Pancreas (tissue), 10 donors: ENCODE measurements at regions not wholly inside any gene's neighbourhood (a gene's known extent, or its start where the extent isn't known, plus 50 kb on each side); places are given as distances from the start of the nearest gene placed in this dataset.

Experiments
- ATAC-seq, 4 donors: fragments of 200-7000 bp; cut with Tn5 transposase; one replicate each; pipeline versions ENCODE4 v1.8.0 to v1.9.1; 2020; ENCODE audit warnings: mild to moderate bottlenecking in 4 of 4, moderate library complexity in 4 of 4
- DNase-seq, 6 donors: peaks; one replicate each; pipeline ENCODE4 v3.0.0-alpha.2; 2020
- FAIRE-seq: peaks from 2 replicates; lab custom pipeline; 2012; peaks lifted over from hg19 to GRCh38; lab: Jason Lieb, UNC
- H3K27ac ChIP-seq, 4 donors: fragments of 200-600 bp; sonication (generic); 1 replicate in 3 of 4; 2 replicates in 1 of 4; pipeline versions ENCODE4 v1.5.0 to v1.8.0; 2020
- H3K27me3 ChIP-seq, 4 donors: fragments of 200-600 bp; one replicate each; pipeline ENCODE4 v1.8.0; 2021
- H3K36me3 ChIP-seq, 3 donors: fragments of 200-600 bp; sonication (generic) in 1 of 3; one replicate each; pipeline versions ENCODE4 v1.5.0 to v1.8.0; 2020 to 2021
- H3K4me1 ChIP-seq, 3 donors: fragments of 200-600 bp; one replicate each; pipeline ENCODE4 v1.8.0; 2021
- H3K4me3 ChIP-seq, 4 donors: fragments of 200-600 bp; sonication (generic) in 2 of 4; one replicate each; pipeline versions ENCODE4 v1.5.0 to v1.8.0; 2020 to 2021
- H3K9me3 ChIP-seq, 4 donors: fragments of 200-600 bp; one replicate each; pipeline ENCODE4 v1.8.0; 2021
- WGBS, 2 donors: extraction: QIAGEN DNeasy Blood & Tissue Kit; methylation state at CpG; one replicate each; pipeline ENCODE4 v1.1.7; 2013; 5-methylcytosine and 5-hydroxymethylcytosine counted together
- intact Hi-C, 3 donors: fragments of 100-400 bp; cut with DNase I; formaldehyde crosslinking; loops; one replicate each; pipeline versions ENCODE4 v1.11.1 to v1.14.2; 2022
- TF ChIP-seq, protein P1 (sequence below), 4 donors: fragments of 200-600 bp; sonication (generic) in 3 of 4; IDR thresholded peaks; one replicate each; pipeline versions ENCODE4 v1.5.0 to v1.8.0; 2021; ENCODE audit warnings: antibody characterized with exemption in 4 of 4
- donor health status: healthy with polysubstance abuse.
- donor health status: DM: no; HTN: no; CAD: no; lungs with moderate emphysema.
- donor health status: DM: no; HTN: no; CAD: no.
- donor health status: control.
- donor health status: control.
- donor health status: Bipolar disorder and iron deficiency.
- donor health status: DM: yes; HTN: yes; CAD: no.
- donor health status: DM: no; HTN: no; CAD: no.
- donor health status: DM: no; HTN: no; CAD: no.
- donor health status: DM: yes; HTN: yes; CAD: no.

DNA sequence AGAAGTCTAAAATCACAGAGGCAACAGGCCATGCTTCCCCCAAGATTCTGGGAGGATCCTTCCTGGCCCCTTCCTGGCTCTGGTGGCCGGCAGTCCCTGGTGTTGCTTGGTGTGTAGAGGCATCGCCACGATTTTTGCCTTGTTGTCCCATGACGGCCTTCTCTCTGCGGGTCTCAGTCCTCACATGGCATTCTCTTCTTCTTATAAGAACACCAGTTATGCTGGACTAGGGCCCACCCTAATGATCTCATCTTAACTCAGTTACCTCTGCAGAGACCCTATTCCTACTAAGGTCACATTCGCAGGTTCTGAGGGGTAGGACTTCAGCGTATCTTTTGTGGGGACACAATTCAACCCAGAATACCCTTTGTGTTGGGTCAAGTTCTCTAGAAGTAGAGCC, 168.0 kb downstream of the LINC00237 start:
- H3K36me3 ChIP-seq, result no peaks in the 10 kb centered on the region
- FAIRE-seq, result no peak
- peaks cover 0 to 7% (median 6%) of the 10 kb centered on the region in 3 donors for H3K4me1 ChIP-seq
- H3K9me3 ChIP-seq, result no peaks in the 10 kb centered on the region
- no peak for ATAC-seq
- intact Hi-C loops, result no loop called here
- no peak for DNase-seq
- no peaks in the 10 kb centered on the region for H3K27me3 ChIP-seq
- no peak overlapping the region for H3K27ac ChIP-seq
- 89 to 92% methylated on average over 7 of the region's 7 CpGs for WGBS, 2 donors
- TF ChIP-seq, protein P1, sequence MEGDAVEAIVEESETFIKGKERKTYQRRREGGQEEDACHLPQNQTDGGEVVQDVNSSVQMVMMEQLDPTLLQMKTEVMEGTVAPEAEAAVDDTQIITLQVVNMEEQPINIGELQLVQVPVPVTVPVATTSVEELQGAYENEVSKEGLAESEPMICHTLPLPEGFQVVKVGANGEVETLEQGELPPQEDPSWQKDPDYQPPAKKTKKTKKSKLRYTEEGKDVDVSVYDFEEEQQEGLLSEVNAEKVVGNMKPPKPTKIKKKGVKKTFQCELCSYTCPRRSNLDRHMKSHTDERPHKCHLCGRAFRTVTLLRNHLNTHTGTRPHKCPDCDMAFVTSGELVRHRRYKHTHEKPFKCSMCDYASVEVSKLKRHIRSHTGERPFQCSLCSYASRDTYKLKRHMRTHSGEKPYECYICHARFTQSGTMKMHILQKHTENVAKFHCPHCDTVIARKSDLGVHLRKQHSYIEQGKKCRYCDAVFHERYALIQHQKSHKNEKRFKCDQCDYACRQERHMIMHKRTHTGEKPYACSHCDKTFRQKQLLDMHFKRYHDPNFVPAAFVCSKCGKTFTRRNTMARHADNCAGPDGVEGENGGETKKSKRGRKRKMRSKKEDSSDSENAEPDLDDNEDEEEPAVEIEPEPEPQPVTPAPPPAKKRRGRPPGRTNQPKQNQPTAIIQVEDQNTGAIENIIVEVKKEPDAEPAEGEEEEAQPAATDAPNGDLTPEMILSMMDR (IDR thresholded peaks at IDR 0.05), result no peak
- no peak overlapping the region for H3K4me3 ChIP-seq

DNA sequence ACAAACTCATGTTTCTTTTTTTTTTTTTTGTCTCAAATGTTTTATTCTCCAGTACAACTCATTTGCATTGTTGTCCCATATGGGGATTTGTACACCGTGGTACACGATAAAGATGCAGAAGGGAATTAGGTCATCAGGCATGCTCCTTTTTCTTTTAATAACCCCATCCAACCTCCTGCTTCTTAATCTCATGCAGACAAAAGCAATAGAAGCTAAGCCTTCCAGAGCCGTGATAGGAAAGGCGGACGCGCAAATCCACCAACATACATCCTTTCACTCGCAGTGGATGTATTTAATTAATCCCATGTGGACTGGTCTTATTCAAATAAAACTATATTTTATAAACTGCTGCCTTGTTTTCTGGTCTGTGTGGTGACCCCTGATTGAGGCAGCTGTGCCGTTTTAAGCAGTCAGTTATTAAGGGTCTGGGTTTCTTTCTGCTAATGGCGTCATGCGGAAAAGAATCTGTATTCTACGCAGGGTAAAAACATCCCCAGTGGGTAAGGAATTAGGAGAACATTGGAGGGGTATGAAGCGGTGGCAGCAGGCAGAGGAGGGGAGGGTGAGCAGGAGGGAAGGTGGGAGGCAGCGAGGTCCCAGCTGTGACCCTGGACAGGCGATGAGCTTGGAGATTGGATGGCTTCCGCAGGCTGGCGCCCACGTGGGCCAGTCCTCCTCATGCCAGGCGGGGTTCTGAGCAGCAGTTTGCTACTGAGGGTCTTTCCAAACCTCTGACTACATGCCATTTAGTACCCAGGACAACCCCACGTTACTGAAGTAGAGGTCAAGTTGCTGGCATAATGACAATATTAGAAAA, 172.8 kb downstream of the LINC00237 start:
- 79 to 89% methylated on average over 19 of the region's 19 CpGs for WGBS, 2 donors
- FAIRE-seq (no peak), DNase-seq (no peak), ATAC-seq (no peak)
- Histone ChIP-seq H3K4me1 (no peaks in the 10 kb centered on the region), H3K36me3 (no peaks in the 10 kb centered on the region), H3K4me3 (no peak overlapping the region), H3K27me3 (no peaks in the 10 kb centered on the region), H3K9me3 (no peaks in the 10 kb centered on the region), H3K27ac (no peak overlapping the region)
- intact Hi-C loops, result no loop called here
- TF ChIP-seq, protein P1 (IDR thresholded peaks at IDR 0.05), result no peak

DNA sequence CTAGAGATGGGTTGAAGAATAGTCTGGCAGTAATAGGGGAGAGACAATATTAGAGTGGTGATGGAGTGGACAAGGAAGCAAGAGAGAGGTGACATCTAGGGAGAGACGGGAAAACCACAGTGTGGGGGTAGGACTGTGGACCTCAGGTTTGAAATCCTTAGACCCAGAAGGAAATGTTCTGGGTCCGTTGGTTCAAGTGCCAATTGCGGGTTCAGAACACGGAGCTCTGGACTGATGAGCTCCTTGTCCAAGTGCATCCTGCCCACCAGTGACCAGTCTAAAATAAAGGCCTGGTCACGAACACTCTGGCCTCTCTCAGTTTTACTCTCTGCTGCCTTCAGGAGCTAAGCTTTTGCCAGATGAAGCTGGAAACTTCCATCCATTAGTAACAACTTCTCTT, 174.0 kb downstream of the LINC00237 start:
- H3K9me3 ChIP-seq, result no peaks in the 10 kb centered on the region
- no peak overlapping the region for H3K27ac ChIP-seq
- H3K4me1 ChIP-seq, result no peaks in the 10 kb centered on the region
- H3K27me3 ChIP-seq, result no peaks in the 10 kb centered on the region
- no peak overlapping the region for H3K4me3 ChIP-seq
- ATAC-seq, result no peak
- no peak for DNase-seq
- TF ChIP-seq, protein P1 (IDR thresholded peaks at IDR 0.05), result no peak
- no peaks in the 10 kb centered on the region for H3K36me3 ChIP-seq
- no peak for FAIRE-seq
- 82 to 84% methylated on average over 5 of the region's 5 CpGs for WGBS, 2 donors
- intact Hi-C loops, result no loop called here

DNA sequence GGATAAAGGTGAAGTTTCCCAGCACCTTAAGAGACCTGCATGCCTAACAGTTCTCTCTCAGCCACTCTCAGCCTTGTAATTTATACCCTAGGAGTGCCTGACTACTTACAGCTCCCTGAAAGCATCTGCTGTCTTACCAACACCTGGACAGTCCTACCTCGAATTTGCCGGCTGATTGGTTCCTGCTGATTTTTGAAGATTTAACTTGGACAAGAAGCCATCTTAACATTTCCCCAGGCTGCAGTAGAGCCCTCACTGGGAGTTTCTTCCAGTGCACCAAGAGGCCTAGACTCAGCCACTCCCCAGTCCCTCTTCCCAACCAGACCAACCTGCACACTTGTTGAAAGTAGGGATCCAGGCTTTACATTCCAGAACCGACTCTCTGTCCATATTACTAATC, 174.5 kb downstream of the LINC00237 start:
- Histone ChIP-seq H3K4me1 (no peaks in the 10 kb centered on the region), H3K9me3 (no peaks in the 10 kb centered on the region), H3K4me3 (no peak overlapping the region), H3K27me3 (no peaks in the 10 kb centered on the region), H3K36me3 (no peaks in the 10 kb centered on the region), H3K27ac (no peak overlapping the region)
- DNase-seq, result no peak
- no peak for FAIRE-seq
- no peak for ATAC-seq
- intact Hi-C loops, result no loop called here
- 71 to 80% methylated on average over 3 of the region's 3 CpGs for WGBS, 2 donors
- TF ChIP-seq, protein P1 (IDR thresholded peaks at IDR 0.05), result no peak

DNA sequence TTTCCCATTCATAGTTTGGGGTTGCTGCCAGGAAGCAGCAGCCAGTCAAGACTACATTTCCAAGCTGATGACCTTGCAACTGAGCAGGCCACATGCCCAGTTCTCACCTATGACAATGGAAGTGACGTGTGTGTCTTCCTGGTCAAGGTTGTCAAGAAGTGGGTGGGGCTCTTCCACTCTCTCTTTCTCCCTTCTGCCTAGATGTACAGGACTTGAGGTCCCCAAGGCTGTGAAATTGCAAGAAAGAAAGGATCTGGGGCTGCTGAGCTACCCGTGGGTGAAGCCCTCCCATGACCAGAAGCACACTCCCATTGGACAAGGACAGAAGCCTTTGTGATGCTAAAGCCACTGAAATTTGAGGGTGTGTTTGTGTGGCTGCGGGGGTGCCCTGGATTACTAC, 175.1 kb downstream of the LINC00237 start:
- H3K27me3 ChIP-seq, result no peaks in the 10 kb centered on the region
- TF ChIP-seq, protein P1 (IDR thresholded peaks at IDR 0.05), result no peak
- WGBS, 2 donors, result 55 to 70% methylated on average over 3 of the region's 3 CpGs
- no peak overlapping the region for H3K27ac ChIP-seq
- FAIRE-seq (no peak), DNase-seq (no peak), ATAC-seq (no peak)
- H3K36me3 ChIP-seq, result no peaks in the 10 kb centered on the region
- no peaks in the 10 kb centered on the region for H3K4me1 ChIP-seq
- intact Hi-C loops, result no loop called here
- H3K9me3 ChIP-seq, result no peaks in the 10 kb centered on the region
- H3K4me3 ChIP-seq, result no peak overlapping the region
